CD14-positive monocyte (primary cell): ENCODE measurements at regions not wholly inside any gene's neighbourhood (a gene's known extent, or its start where the extent isn't known, plus 50 kb on each side); places are given as distances from the start of the nearest gene placed in this dataset.

Source experiments
- DNase-seq, 3 donors: peaks; one replicate each; pipeline ENCODE4 v3.0.0-alpha.2; 2011 to 2022
- H2AFZ ChIP-seq: 2 replicates; pipeline ENCODE4 v1.6.0; 2012; ENCODE audit warnings: mild to moderate bottlenecking, low read depth, low read length, inconsistent platforms; ENCODE audit not compliant: insufficient read depth, poor library complexity, severe bottlenecking
- H3K27ac ChIP-seq, 2 donors: 1 replicate in 1 of 2; 2 replicates in 1 of 2; pipeline ENCODE4 v1.5.1; 2012 to 2013; ENCODE audit warnings: low read length in 2 of 2, control low read depth in 1 of 2, inconsistent platforms in 1 of 2, low read depth in 1 of 2, mild to moderate bottlenecking in 1 of 2
- H3K27me3 ChIP-seq, 2 donors: one replicate each; pipeline versions ENCODE4 v1.6.0 to v1.6.1; 2011 to 2013; ENCODE audit warnings: low read length in 2 of 2; ENCODE audit not compliant: control insufficient read depth in 2 of 2, insufficient read depth in 2 of 2
- H3K36me3 ChIP-seq, 2 donors: replicated peaks in 1 of 2; 1 replicate in 1 of 2; 2 replicates in 1 of 2; pipeline versions ENCODE4 v1.5.1 to v1.6.1; 2012 to 2013; ENCODE audit warnings: low read length in 2 of 2, control low read depth in 1 of 2, inconsistent platforms in 1 of 2, mild to moderate bottlenecking in 1 of 2; ENCODE audit not compliant: insufficient read depth in 2 of 2, control insufficient read depth in 1 of 2
- H3K4me1 ChIP-seq, 2 donors: 1 replicate in 1 of 2; 2 replicates in 1 of 2; pipeline versions ENCODE4 v1.5.1 to v1.6.1; 2012 to 2013; ENCODE audit warnings: low read length in 2 of 2, control low read depth in 1 of 2, inconsistent platforms in 1 of 2, mild to moderate bottlenecking in 1 of 2, moderate library complexity in 1 of 2; ENCODE audit not compliant: insufficient read depth in 2 of 2, control insufficient read depth in 1 of 2
- H3K4me2 ChIP-seq: replicated peaks from 2 replicates; pipeline ENCODE3; 2012; ENCODE audit warnings: low read length, moderate library complexity, mild to moderate bottlenecking; ENCODE audit not compliant: poor library complexity, severe bottlenecking; ENCODE audit errors: extremely low read depth
- H3K4me3 ChIP-seq, 3 experiments: fragments of 200-600 bp in 1 of 3; sonication (generic) in 1 of 3; replicated peaks in 1 of 3; 1 replicate in 2 of 3; 2 replicates in 1 of 3; pipeline ENCODE4 v1.5.1; 2011 to 2013; ENCODE audit warnings: low read length in 3 of 3, mild to moderate bottlenecking in 3 of 3, control low read depth in 2 of 3, low read depth in 2 of 3, inconsistent platforms in 1 of 3, moderate library complexity in 1 of 3
- H3K79me2 ChIP-seq: 2 replicates; pipeline ENCODE4 v1.6.0; 2012; ENCODE audit warnings: mild to moderate bottlenecking, control low read depth, inconsistent platforms, low read length, moderate library complexity; ENCODE audit not compliant: insufficient read depth
- H3K9ac ChIP-seq: 2 replicates; pipeline ENCODE4 v1.6.0; 2017; ENCODE audit warnings: low read length, mild to moderate bottlenecking; ENCODE audit not compliant: insufficient read depth, poor library complexity, severe bottlenecking
- H3K9me3 ChIP-seq, 2 donors: replicated peaks in 1 of 2; 1 replicate in 1 of 2; 2 replicates in 1 of 2; pipeline versions ENCODE4 v1.5.1 to v1.6.1; 2012 to 2013; ENCODE audit warnings: low read length in 2 of 2, control low read depth in 1 of 2; ENCODE audit not compliant: control insufficient read depth in 1 of 2, insufficient read depth in 1 of 2
- H4K20me1 ChIP-seq: 2 replicates; pipeline ENCODE4 v1.6.0; 2012; ENCODE audit warnings: mild to moderate bottlenecking, low read length, control low read depth, moderate library complexity; ENCODE audit not compliant: insufficient read depth
- H3K27ac Mint-ChIP-seq, 7 donors: one replicate each; pipeline ENCODE4 v1.8.0; 2020; ENCODE audit warnings: mild to moderate bottlenecking in 7 of 7, mixed read lengths in 7 of 7, moderate library complexity in 6 of 7, inconsistent platforms in 2 of 7
- H3K27me3 Mint-ChIP-seq, 3 donors: one replicate each; pipeline ENCODE4 v1.8.0; 2021 to 2022; ENCODE audit warnings: low read depth in 3 of 3, mild to moderate bottlenecking in 3 of 3, mixed read lengths in 3 of 3, moderate library complexity in 3 of 3, inconsistent platforms in 1 of 3
- H3K36me3 Mint-ChIP-seq, 2 donors: one replicate each; pipeline ENCODE4 v1.8.0; 2020; ENCODE audit warnings: mixed read lengths in 2 of 2, inconsistent platforms in 1 of 2, mild to moderate bottlenecking in 1 of 2
- H3K4me1 Mint-ChIP-seq: one replicate; pipeline ENCODE4 v1.8.0; 2020; ENCODE audit warnings: mild to moderate bottlenecking, mixed read lengths
- H3K4me3 Mint-ChIP-seq, 2 donors: one replicate each; pipeline ENCODE4 v1.8.0; 2020; ENCODE audit warnings: mild to moderate bottlenecking in 2 of 2, mixed read lengths in 2 of 2, moderate library complexity in 1 of 2
- H3K9me3 Mint-ChIP-seq, 7 donors: one replicate each; pipeline ENCODE4 v1.8.0; 2020 to 2022; ENCODE audit warnings: mixed read lengths in 7 of 7, mild to moderate bottlenecking in 6 of 7, moderate library complexity in 6 of 7, inconsistent platforms in 2 of 7
- CTCF ChIP-seq: fragments of 200-600 bp; IDR thresholded peaks from one replicate; pipeline ENCODE4 v1.8.0; 2022; ENCODE audit warnings: antibody characterized with exemption, mild to moderate bottlenecking
- WGBS: methylation state at CpG from one replicate; pipeline ENCODE4 v1.1.5; 2013; ENCODE audit warnings: missing lambda C conversion rate; ENCODE audit not compliant: insufficient coverage; 5-methylcytosine and 5-hydroxymethylcytosine counted together
- intact Hi-C, 2 donors: fragments of 100-400 bp; cut with micrococcal nuclease; formaldehyde crosslinking; loops; one replicate each; pipeline versions ENCODE4 v1.15.0 to v1.15.1; 2023

GRCh38 chr21:32119811-32120210 lies 159.0 kb downstream of the MIS18A start:
- H3K27me3 ChIP-seq, result no peaks in the 10 kb centered on the region

DNA sequence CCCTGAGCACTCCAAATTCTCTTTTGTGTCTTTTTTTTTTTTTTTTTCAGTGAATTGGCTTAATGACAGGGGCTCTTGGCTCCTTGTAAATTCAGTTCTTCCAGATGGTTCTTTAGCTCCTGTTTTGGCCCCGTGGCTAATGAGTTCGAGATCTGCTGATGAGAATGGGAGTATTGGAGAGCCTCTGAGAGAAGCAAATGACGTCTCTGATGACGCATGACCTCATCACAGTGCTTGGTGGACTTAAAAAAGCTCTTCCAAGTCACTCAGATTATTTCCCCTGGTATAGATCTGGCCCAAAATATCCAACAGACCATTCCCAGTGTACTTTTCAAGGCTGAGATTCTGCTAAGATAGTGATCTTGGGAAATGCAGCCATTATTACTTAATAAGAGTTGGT lies 159.5 kb downstream of the MIS18A start:
- H3K9me3 Mint-ChIP-seq, result peaks cover 12 to 22% (median 18%) of the 10 kb centered on the region in 7 donors
- TF ChIP-seq CTCF, result no peak
- no peaks in the 10 kb centered on the region for H3K4me1 Mint-ChIP-seq
- peaks cover 7 to 13% of the 10 kb centered on the region in 2 donors for H3K9me3 ChIP-seq
- H3K36me3 Mint-ChIP-seq, result no peaks in the 10 kb centered on the region
- H3K27ac ChIP-seq, result no peak overlapping the region
- H3K4me3 Mint-ChIP-seq, result peak overlapping the region in 1 of 2 donors; percentile 1
- no peaks in the 10 kb centered on the region for H3K4me1 ChIP-seq
- no peak for DNase-seq
- H3K4me3 ChIP-seq, result no peak overlapping the region
- no peaks in the 10 kb centered on the region for H3K27me3 ChIP-seq
- no peaks in the 10 kb centered on the region for H4K20me1 ChIP-seq
- H2AFZ ChIP-seq, result no peak overlapping the region
- no peaks in the 10 kb centered on the region for H3K36me3 ChIP-seq
- WGBS, result no CpG with 5 or more reads among the region's 4 CpGs
- intact Hi-C loops, result no loop called here
- no peak overlapping the region for H3K9ac ChIP-seq
- no peak overlapping the region for H3K4me2 ChIP-seq
- H3K27me3 Mint-ChIP-seq, result peaks cover 0 to 4% (median 0%) of the 10 kb centered on the region in 3 donors
- H3K27ac Mint-ChIP-seq, result no peak overlapping the region
- H3K79me2 ChIP-seq, result no peaks in the 10 kb centered on the region

More at GRCh38 chr21:32119811-32120210, 159.0 kb downstream of the MIS18A start:
- Histone ChIP-seq H3K9me3 (peaks cover 7 to 13% of the 10 kb centered on the region in 2 donors), H3K27ac (no peak overlapping the region), H4K20me1 (no peaks in the 10 kb centered on the region), H3K4me2 (no peak overlapping the region), H3K4me3 (no peak overlapping the region), H3K4me1 (no peaks in the 10 kb centered on the region), H2AFZ (no peak overlapping the region), H3K79me2 (no peaks in the 10 kb centered on the region), H3K36me3 (no peaks in the 10 kb centered on the region), H3K9ac (no peak overlapping the region)
- H3K4me3 Mint-ChIP-seq, result no peak overlapping the region
- H3K27ac Mint-ChIP-seq, result no peak overlapping the region
- DNase-seq, result no peak
- intact Hi-C loops, result no loop called here
- TF ChIP-seq CTCF, result no peak
- peaks cover 12 to 24% (median 20%) of the 10 kb centered on the region in 7 donors for H3K9me3 Mint-ChIP-seq
- WGBS, result no CpG with 5 or more reads among the region's 1 CpG
- H3K27me3 Mint-ChIP-seq, result peaks cover 0 to 4% (median 0%) of the 10 kb centered on the region in 3 donors
- no peaks in the 10 kb centered on the region for H3K4me1 Mint-ChIP-seq
- H3K36me3 Mint-ChIP-seq, result no peaks in the 10 kb centered on the region
